ENCODE measurements at regions not wholly inside any gene's neighbourhood (a gene's known extent, or its start where the extent isn't known, plus 50 kb on each side); places are given as distances from the start of the nearest gene placed in this dataset.

DNA sequence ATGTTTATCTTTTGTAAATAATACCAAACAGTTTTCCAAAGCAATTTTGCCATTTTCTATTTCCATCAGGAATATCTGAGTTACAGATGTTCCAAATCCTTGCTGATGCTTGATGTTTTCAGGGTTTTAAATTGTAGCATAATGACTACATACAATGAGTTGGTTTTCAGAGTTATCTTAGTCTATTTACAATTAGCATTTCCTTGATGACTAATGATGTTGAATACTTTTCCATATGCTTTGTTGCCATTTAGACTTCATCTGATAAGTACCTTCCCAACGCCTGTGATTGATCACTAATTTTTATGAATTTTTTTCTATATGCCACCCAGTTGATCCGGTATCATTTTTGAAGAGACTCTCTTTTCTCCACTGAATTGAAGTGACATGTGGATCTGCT lies 102.3 kb downstream of the SLC25A46 start:
- TF ChIP-seq, protein P1, sequence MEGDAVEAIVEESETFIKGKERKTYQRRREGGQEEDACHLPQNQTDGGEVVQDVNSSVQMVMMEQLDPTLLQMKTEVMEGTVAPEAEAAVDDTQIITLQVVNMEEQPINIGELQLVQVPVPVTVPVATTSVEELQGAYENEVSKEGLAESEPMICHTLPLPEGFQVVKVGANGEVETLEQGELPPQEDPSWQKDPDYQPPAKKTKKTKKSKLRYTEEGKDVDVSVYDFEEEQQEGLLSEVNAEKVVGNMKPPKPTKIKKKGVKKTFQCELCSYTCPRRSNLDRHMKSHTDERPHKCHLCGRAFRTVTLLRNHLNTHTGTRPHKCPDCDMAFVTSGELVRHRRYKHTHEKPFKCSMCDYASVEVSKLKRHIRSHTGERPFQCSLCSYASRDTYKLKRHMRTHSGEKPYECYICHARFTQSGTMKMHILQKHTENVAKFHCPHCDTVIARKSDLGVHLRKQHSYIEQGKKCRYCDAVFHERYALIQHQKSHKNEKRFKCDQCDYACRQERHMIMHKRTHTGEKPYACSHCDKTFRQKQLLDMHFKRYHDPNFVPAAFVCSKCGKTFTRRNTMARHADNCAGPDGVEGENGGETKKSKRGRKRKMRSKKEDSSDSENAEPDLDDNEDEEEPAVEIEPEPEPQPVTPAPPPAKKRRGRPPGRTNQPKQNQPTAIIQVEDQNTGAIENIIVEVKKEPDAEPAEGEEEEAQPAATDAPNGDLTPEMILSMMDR (IDR thresholded peaks at IDR 0.05; ENCODE audit: low read depth, low read length): no peak
- TF ChIP-seq POLR2A (IDR thresholded peaks at IDR 0.05; ENCODE audit: extremely low read depth, insufficient read length): no peak

Measured in NB4 (cell line).